HEK293 (cell line): ENCODE measurements at regions not wholly inside any gene's neighbourhood (a gene's known extent, or its start where the extent isn't known, plus 50 kb on each side); places are given as distances from the start of the nearest gene placed in this dataset.

Experiments used
- GLI4 ChIP-seq: fragments of 450-650 bp; formaldehyde crosslinking; IDR thresholded peaks from 2 replicates; pipeline ENCODE4 v1.5.1; 2016; ENCODE audit warnings: missing biosample characterization, missing genetic modification characterization
- TRIM28 ChIP-seq: IDR thresholded peaks from 2 replicates; pipeline ENCODE4 v1.6.1; 2011; ENCODE audit warnings: low read length, control low read depth, borderline replicate concordance
- ZFP41 ChIP-seq: fragments of 450-650 bp; formaldehyde crosslinking; IDR thresholded peaks from 2 replicates; pipeline ENCODE4 v1.5.1; 2016; ENCODE audit warnings: missing biosample characterization, missing genetic modification characterization, borderline replicate concordance
- ZNF174 ChIP-seq: fragments of 450-650 bp; formaldehyde crosslinking; IDR thresholded peaks from 2 replicates; pipeline ENCODE4 v1.5.0; 2017; ENCODE audit warnings: missing biosample characterization, mild to moderate bottlenecking, missing genetic modification characterization
- ZNF24 ChIP-seq: fragments of 450-650 bp; formaldehyde crosslinking; IDR thresholded peaks from 2 replicates; pipeline ENCODE4 v1.5.1; 2016; ENCODE audit warnings: missing biosample characterization, missing genetic modification characterization
- ZNF530 ChIP-seq: fragments of 450-650 bp; formaldehyde crosslinking; IDR thresholded peaks from 2 replicates; pipeline ENCODE4 v1.5.1; 2016; ENCODE audit warnings: low read depth, missing biosample characterization, missing genetic modification characterization
- TF ChIP-seq, protein P1 (sequence below): fragments of 450-650 bp; formaldehyde crosslinking; IDR thresholded peaks from 2 replicates; pipeline ENCODE4 v1.5.1; 2016; ENCODE audit warnings: missing biosample characterization, missing genetic modification characterization, low read depth
- TF ChIP-seq, protein P2 (sequence below): fragments of 450-650 bp; formaldehyde crosslinking; IDR thresholded peaks from 2 replicates; pipeline ENCODE4 v1.5.1; 2016; ENCODE audit warnings: missing biosample characterization, missing genetic modification characterization

- TF ChIP-seq, protein P1, sequence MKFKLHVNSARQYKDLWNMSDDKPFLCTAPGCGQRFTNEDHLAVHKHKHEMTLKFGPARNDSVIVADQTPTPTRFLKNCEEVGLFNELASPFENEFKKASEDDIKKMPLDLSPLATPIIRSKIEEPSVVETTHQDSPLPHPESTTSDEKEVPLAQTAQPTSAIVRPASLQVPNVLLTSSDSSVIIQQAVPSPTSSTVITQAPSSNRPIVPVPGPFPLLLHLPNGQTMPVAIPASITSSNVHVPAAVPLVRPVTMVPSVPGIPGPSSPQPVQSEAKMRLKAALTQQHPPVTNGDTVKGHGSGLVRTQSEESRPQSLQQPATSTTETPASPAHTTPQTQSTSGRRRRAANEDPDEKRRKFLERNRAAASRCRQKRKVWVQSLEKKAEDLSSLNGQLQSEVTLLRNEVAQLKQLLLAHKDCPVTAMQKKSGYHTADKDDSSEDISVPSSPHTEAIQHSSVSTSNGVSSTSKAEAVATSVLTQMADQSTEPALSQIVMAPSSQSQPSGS = no peak
- TF ChIP-seq, protein P2, sequence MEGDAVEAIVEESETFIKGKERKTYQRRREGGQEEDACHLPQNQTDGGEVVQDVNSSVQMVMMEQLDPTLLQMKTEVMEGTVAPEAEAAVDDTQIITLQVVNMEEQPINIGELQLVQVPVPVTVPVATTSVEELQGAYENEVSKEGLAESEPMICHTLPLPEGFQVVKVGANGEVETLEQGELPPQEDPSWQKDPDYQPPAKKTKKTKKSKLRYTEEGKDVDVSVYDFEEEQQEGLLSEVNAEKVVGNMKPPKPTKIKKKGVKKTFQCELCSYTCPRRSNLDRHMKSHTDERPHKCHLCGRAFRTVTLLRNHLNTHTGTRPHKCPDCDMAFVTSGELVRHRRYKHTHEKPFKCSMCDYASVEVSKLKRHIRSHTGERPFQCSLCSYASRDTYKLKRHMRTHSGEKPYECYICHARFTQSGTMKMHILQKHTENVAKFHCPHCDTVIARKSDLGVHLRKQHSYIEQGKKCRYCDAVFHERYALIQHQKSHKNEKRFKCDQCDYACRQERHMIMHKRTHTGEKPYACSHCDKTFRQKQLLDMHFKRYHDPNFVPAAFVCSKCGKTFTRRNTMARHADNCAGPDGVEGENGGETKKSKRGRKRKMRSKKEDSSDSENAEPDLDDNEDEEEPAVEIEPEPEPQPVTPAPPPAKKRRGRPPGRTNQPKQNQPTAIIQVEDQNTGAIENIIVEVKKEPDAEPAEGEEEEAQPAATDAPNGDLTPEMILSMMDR (tag by site-specific recombination) = no peak
- TF ChIP-seq GLI4 (tag by site-specific recombination) = no peak
- no peak for TF ChIP-seq TRIM28
- TF ChIP-seq ZNF530 (tag by site-specific recombination) = no peak
- TF ChIP-seq ZNF24 (tag by site-specific recombination) = no peak
- TF ChIP-seq ZFP41 (tag by site-specific recombination) = no peak
- TF ChIP-seq ZNF174 = no peak
Observed at GRCh38 chrX:137171626-137172025, 137.8 kb upstream of the GPR101 start.
